GM13976 (cell line): ENCODE measurements at regions not wholly inside any gene's neighbourhood (a gene's known extent, or its start where the extent isn't known, plus 50 kb on each side); places are given as distances from the start of the nearest gene placed in this dataset.

Experiments
- DNase-seq: peaks from one replicate; pipeline ENCODE4 v3.0.0; 2012; ENCODE audit warnings: low spot score
- in situ Hi-C: fragments of 300-500 bp; cut with MboI; formaldehyde crosslinking; loops from one replicate; pipeline ENCODE4 v1.12.0; 2022; ENCODE audit warnings: low sequenced_read_pairs, mixed read lengths, inconsistent platforms; ENCODE audit not compliant: unreplicated experiment
- TF ChIP-seq, protein P1 (sequence below): IDR thresholded peaks from 2 replicates; pipeline ENCODE4 v1.5.1; 2012; ENCODE audit warnings: borderline replicate concordance, mild to moderate bottlenecking; ENCODE audit not compliant: insufficient read depth; ENCODE audit errors: extremely low read depth, missing control alignments, control extremely low read depth

DNA sequence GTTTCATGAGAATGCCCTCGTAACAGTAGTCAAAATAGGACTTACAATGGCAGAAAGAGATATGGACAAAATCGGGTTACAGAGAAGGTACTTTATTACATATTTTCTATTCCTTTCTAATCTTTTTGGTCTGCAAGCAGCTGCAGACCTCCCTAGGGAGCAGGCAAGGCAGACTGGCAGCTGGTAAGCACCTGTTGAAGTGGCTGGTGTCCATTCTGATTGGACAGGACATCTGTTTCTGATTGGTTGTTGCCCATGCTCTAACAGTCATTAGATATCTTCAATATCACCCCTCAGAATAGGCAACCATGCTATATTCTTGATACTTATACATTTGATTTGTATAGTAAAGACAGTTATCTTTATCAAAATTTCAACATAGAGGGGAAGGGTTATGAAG lies 606.3 kb downstream of the KCNJ2 start:
- DNase-seq, result no peak
- TF ChIP-seq, protein P1, sequence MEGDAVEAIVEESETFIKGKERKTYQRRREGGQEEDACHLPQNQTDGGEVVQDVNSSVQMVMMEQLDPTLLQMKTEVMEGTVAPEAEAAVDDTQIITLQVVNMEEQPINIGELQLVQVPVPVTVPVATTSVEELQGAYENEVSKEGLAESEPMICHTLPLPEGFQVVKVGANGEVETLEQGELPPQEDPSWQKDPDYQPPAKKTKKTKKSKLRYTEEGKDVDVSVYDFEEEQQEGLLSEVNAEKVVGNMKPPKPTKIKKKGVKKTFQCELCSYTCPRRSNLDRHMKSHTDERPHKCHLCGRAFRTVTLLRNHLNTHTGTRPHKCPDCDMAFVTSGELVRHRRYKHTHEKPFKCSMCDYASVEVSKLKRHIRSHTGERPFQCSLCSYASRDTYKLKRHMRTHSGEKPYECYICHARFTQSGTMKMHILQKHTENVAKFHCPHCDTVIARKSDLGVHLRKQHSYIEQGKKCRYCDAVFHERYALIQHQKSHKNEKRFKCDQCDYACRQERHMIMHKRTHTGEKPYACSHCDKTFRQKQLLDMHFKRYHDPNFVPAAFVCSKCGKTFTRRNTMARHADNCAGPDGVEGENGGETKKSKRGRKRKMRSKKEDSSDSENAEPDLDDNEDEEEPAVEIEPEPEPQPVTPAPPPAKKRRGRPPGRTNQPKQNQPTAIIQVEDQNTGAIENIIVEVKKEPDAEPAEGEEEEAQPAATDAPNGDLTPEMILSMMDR, result no peak
- in situ Hi-C loops, result no loop called here

DNA sequence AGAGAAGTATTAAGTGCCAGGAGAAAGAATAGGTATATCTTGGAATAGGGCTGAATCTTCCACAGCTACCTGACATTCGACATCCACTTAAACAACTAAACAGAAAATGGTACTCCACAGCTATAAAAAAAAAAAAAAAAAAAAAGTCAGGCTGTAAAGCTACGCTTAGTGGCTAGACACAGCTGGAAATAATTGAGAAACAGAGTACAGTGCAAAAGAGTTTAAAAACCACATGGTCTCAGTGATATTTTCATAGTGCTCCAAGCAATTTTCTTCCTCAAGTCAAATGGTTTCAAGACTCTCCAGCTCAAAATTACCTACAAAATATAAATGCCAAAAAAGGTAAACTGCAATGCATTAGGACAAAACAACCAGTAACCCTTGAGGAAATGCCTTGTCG lies 607.1 kb downstream of the KCNJ2 start:
- in situ Hi-C loops, result no loop called here
- no peak for DNase-seq
- TF ChIP-seq, protein P1, result no peak

DNA sequence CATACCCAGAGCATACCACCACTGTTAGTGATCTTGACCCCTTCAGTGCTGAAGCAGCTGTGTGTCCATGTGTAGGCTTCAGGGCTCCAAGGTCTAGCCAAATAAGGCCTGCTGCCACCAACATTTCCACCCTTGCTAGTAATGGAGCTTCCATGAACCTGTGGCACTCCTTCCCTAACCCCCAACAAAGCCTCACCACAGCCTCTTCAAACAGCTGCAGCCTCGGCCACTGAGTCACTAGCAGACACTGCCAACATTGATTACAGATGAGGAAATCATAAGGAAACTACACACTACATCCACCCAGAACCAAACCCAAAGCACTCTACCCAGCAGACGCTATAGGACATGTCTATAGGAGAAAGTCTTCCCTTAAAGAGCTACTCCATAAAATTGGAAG lies 610.7 kb downstream of the KCNJ2 start:
- TF ChIP-seq, protein P1, result no peak
- in situ Hi-C loops, result no loop called here
- no peak for DNase-seq

DNA sequence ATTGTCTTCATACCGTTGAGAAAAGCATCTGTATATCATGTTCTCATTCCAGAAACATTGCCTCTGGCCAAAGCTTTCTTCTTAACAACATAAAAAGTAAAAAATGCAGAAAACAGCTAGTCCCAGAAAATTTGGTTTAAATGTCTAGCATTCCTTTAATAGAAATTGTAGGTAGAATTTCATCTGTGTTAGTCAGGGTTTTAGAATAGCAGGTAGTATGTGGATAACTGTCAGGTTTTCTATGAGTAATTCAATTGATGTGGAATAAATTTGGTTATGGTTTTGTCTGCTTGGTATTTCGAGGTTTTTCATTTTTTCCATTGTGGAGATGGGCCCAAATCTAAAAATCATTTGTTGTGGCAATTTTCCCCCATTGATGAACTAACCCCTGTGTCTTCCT lies 616.7 kb downstream of the KCNJ2 start:
- in situ Hi-C loops, result no loop called here
- DNase-seq, result no peak
- TF ChIP-seq, protein P1, result no peak

DNA sequence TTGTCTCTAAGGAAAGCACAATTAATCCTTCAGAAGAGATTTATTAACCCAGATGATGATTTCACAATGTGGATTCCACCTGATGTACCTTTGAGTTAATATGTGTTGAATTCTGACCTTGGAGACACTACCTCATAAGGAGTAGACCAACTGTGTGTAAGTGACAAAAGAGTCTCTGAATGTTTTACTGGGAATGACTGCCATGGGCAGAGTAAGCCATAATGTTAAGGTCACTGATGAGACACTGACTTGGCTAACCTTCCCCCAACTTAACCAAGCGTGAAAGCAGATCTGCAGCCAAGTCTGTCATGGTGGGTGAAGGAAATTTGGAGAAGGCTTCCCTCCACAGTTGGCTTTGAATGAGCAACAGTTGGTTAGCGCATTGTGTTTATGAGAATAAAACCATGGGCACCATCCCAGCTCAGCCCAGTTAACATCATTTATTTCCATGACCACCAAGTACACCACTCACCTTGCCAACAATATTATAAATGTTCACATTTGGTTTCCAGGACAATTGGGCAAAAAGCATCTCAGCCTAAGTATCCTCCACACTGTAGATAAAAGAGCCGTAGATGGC lies 618.5 kb downstream of the KCNJ2 start:
- in situ Hi-C loops, result no loop called here
- TF ChIP-seq, protein P1, result no peak
- DNase-seq, result no peak

DNA sequence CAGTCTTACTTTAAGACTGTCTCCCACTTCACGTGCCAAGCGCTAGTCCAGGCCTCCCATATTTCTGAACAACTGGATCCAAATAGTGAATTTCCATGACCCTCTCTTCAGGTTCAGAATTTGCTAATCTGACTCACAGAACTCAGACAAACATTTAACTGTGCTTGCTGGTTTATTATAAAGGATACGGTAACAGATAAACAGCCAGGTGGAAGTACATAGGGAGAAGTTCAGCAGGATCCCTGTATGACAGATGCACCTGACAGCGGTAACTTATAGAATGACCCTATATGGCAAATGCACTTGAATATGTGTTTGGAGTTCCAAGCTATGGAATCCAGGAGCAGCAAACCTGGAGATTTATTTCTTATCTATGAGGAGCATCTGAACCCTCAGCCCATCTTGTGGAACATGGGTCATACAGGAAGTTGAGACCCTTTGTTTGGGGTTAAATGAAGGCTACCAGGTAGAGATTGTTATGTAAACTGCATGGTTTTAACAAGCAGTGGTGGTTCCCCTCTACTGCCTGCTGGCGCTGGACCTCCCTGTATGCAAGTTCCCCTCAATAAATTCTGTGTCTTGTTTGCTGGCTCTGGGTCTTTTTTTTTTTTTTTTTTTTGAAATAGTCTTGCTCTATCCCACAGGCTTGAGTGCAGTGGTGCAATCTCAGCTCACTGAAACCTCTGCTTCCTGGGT lies 622.6 kb downstream of the KCNJ2 start:
- TF ChIP-seq, protein P1, result no peak
- in situ Hi-C loops, result no loop called here
- DNase-seq, result no peak
